Stimulated activated CD4-positive, alpha-beta T cell treated with anti-CD3 and anti-CD28 coated beads, Interleukin-15, amount 100 ng/mL, for 48 hours (primary cell): ENCODE measurements at regions not wholly inside any gene's neighbourhood (a gene's known extent, or its start where the extent isn't known, plus 50 kb on each side); places are given as distances from the start of the nearest gene placed in this dataset.
"Not testable (repeated sequence)": the region's sequence is repeated elsewhere in the genome, so short reads cannot be mapped to it uniquely, and the experiment has no call there.

Experiments used
- DNase-seq, 2 donors: peaks; one replicate each; pipeline ENCODE4 v3.0.0-alpha.2; 2020; ENCODE audit warnings: low read depth in 2 of 2

DNA sequence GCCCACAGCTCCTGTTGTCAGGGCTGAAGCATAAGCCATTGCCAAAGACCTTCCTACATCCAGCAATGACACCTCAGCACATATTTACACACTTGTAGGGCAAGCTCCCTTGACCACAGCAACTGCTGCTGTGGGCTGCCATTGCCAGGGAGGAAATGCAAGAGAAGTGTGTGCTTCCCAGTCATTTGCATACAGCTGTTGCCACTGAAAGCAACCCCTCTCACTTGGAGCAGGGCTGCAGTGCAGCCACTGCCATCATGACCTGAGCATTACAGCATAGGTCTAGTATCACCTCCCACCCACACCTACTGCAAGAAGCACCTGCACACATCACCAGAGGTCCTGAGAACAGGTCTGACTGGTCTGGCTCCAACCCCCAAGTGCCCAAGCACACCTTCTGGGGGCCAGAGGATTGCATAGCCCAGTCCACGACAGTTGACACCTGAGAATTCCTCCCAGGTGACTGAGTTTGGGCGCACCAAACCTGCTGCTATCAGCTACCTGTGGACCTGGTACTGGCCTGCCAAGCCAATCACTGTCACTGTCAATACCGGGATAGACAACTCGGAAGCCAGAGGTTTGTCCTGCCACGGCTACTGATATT, 636.5 kb upstream of the SLIT2 start:
- no peak for DNase-seq

DNA sequence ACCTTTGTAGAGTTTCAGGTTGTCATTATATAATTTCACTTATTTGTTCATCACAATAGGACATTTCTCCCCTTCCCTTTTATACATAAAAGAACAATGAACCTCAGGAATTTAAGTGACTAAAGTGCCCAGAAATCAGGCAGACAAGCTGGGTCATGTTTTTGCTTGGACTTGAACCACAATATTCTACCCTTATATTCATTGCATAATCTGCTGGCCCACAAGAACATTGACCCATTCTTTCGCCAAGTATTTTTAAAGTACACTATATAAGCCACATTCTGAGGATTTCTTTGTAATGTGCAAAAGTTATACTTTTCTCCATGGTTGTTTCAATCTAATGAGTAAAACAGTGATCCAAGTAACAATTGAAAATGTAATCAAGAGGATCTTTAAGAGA, 637.5 kb upstream of the SLIT2 start:
- DNase-seq = no peak

DNA sequence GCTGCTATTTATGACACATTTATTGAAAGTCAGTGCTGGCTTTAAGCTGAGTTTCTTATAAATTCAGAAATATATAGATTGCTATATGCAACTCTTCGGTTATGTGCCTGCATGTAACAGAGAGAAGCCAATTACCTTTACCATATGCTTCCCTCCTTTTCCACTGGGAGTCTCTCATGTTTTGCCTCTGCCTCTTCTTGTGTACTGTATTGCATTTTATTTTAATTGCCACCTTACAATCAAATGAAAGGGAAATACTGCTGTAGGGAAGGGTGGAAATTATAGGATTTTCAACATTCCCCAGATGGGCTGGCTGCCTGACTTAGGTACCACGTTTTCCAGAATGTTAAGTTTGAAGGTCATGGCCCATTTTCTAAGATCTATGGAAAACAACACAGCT, 655.4 kb upstream of the SLIT2 start:
- DNase-seq = no peak

DNA sequence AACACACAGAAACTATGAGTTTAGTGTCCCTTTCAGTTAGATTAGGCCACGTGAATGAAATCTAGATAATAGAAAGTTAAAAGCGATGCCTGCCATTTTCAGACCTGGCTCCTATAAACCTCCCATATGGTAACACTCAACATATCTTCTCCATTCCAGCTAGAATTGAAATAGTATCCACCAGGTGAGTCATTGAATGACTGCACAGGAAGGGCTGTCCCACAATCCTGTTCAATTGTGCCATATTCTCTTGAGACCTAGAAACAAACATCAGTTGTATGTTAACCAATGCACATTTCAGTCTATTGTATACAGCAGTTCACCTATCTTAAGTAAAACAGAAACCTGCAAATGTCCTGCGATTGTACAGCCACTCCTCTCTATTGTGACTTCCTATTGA, 659.3 kb upstream of the SLIT2 start:
- DNase-seq = no peak

DNA sequence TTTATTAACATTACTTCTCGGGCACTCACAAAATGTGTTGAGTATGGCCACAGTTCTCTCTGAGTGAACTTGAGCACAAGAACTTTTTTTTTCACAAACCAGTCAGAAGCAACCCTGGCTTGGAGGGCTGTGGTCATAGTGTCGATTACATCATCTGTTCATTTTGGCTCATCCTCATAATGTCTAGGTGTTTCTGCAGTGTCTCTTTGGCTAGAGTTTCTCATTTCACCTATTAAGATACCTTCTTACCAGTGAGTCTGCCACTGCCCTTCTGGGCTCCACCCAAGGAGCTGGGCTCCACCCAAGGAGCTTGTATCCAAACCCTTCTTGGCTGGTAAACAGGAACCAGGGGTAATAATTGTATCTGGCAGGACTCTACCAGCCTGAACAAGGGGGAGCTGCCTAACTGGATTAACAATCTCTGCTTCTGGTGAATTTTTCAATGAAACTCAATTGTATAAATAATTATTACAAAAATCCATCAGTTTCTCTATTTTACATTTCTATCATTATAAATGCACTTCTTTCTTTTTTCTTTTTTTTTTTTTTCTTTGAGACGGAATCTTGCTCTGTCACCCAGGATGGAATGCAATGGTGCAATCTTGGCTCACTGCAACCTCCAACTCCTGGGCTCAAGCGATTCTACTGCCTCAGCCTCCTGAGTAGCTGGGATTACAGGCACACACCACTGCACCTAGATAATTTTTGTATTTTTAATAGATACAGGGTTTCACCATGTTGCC, 667.7 kb upstream of the SLIT2 start:
- DNase-seq = no peak

DNA sequence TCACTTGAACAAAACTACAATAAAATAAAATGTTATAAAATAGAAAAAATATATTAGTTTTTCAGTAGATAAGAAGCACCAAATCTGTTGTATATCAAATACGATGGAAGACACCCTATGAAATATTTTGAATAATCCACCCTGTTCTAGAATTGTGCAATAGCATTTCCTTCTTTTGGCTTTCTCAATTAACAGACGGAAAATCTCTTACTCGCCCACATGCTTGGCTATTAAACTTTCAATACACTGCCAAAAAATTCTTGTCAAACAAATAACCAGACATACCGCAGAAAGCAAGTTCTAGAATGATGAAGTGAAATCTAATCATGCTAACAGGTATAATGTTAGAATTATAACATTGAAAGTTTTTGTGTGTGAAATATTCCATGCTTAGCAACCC, 671.6 kb upstream of the SLIT2 start:
- DNase-seq = no peak

DNA sequence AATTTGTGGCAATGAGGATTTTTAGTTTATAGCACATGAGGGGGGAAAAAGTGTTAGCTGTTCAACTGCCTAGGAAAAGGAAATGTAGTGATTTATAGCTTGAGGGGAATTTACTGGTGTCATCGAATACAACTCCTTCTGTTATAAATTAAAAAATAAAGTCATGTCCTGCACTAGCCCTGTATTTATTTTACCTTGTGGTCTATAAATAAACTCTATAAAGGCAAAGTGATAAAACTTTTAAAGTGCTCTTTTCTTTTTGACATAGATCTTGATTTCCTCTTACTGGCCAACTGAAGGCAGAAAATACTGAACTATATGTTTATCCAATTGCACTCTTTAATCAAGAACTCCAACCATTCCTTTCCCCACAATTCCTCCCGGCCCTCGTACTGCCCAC, 672.1 kb upstream of the SLIT2 start:
- DNase-seq = no peak

DNA sequence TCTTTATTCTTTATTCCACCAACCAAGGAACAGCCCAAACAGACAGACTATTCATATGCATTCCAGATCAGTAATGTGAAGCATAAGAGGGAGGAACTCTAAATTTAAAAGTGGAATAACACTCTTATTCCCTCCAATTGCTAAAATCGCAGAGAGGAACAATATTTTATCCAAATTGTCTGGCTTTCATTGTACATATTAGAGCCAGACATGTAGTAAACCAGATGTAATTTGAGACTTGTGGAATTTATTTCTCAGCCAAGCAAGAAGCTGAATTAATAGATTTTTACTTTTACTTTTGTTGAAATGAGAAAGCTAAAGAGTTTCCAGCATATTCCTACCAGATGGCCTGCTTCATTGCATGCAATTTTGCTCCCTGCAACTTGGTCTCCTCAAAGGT, 674.6 kb upstream of the SLIT2 start:
- DNase-seq = no peak

DNA sequence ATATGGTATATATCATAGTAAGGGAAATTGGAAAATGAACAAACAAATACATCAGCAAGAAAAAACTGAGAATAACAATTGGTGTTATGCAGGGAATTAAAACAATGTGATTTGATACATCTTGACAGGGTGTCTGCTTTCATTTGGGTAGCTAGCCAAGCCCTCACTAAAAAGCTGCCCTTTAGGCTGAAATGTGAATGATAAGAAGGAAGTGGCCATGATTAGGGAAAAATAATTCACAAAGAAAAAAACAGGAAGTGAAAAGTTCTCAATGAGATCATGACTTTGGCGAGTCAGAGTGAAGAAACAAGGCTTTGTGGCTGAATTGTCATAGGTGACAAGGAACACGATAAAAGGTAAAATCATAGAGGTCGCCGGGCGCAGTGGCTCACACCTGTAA, 675.8 kb upstream of the SLIT2 start:
- no peak for DNase-seq

DNA sequence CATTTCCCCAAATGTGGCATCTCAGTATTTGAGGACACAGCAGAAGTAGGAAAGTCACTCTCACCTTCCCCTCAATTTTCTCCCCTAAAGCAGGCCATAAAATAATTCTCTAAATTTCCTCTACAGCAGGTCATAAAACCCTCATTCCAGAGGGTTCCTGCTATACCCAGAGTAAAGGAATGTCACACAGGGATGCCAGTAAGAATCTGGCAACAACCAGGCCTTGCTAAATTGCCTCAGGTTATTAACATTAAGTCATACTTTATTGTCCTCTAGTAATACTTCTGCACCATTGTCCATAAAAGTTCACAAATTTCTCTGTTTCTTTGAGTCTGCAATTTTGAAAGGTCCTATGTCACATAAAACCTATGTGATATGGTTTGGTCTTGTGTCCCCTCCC, 685.7 kb upstream of the SLIT2 start:
- no peak for DNase-seq

DNA sequence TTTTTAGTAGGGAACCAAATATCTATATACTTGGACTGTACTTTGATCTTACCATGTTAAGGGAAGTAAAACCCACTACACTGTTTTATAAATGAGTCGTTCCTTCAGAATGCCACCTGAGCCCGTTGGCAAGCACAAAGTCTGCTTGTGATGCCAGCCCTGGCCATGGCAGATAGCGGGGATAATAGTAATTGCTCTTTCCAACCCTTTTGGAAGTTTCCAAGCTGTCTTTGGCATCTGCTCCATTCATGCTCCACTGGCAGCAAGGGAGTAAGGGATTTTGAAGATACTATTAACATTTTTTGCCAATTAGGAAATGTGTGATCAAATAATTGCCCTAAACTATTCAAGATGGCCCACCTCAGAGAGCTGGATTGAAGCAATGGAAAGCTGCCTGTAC, 689.2 kb upstream of the SLIT2 start:
- no peak for DNase-seq

DNA sequence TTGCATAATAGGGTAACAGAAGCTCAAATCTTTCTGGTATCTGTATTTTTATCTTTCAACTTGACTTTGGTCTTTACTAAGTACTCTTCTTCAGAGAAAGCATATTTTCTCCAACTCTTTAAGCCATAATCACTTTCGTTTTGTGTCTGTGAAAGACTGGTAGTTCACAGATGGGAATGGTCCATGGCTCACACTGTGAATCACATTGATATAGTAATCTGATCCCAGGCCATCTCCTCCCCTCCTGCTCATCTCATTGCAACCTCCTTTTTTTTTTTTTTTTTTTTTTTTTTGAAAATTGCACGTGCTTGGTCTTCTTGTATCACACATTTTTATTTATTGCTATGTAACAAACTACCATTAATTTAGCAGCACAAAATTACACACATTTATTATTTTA, 694.5 kb upstream of the SLIT2 start:
- no peak for DNase-seq

DNA sequence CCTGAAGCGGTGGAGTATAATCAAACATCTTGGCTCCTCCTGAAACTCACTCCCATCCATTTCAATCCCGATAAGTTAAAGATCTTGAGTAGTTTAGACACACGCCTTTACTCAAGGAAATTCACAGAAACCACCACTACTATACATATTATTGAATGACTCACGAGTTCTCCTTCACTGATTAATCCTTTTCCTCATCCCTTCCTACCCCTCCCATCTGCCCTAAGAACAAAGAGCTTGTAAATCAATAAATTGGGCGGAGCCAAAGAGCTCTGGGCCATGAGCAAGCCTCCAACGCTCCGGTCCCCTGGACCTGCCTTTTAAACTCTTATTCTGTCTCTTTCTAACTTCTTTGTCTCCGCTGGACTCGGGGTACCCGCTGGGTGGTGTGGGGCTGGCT, 695.4 kb upstream of the SLIT2 start:
- DNase-seq = not testable (repeated sequence)

DNA sequence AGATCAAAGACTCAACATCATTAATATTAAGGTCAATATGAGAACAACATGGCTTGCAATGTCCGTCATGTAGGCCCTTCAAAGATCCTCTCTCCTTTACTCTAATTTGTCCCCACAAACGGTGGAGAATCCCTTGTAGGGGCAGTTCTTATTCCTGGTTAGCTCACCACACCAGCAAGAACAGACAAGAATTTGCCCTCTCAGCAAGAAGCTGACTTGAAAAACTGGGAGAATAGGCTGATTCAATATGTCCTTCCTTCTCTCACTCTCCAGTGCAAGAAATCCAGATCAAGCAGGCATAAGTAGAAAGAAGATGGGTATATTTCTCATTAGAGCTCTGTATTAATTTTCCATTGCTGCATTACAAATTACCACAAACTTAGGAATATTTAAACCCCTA, 704.2 kb upstream of the SLIT2 start:
- DNase-seq = no peak

DNA sequence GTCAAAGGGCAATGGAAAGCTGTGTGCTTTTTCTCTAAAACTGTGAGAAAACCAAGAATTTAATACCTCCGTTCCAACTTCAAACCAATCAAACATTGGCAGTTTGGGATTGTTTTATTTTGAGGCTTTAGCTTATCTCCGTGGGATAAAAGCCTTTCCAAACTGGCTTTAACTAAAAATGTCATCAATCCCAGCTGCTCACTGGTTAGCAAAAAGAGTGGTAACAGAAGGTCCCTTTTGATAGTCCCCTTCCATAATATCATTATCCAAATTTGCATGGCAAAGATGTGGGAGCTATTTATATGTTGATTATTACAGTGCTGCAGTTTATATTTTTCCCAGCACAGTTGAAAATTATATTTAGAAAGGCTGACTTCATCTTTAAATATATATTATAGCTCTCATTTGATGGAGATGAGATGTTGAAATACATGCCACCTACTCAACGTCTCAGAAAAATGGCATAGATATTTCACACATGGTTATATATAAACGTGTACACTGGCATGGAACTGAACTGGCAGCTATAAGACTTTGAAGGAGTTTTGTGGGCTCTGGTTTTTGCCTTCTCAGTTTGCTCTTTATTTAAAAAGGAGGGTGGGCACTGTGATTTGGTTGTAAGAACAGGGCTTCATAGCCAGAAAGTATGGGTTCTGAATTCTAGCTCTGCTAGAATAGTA, 707.1 kb upstream of the SLIT2 start:
- no peak for DNase-seq

DNA sequence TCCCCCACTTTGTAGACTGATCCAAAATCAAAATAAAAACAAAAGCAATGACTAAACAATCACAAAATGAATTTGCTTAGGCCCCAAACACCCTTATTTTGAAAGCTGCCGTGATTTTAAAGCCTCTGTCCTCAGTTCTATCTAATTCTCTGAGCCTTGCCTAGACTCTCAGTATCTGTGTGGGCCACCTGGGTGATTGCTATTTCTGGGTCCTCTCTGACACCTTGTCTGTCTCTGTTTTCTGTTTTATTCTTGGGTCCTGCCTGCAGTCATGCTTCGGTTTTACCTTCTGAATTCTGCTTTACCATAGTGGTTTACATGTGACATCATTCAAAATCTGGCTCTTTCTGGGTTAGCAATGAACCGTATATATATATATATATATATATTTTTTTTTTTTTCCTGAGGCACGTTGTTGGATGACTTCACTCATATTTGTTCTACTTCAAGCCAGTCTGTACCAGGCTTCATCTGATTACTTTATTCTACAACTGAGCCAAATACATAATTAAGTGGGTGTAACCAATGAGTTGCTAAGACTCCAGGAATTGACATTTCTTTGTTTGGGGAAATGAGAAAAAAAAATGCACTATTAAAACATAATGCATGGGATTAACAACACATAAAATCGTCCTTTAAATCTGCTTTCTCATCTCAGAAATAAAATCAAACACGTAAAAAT, 710.7 kb upstream of the SLIT2 start:
- no peak for DNase-seq

DNA sequence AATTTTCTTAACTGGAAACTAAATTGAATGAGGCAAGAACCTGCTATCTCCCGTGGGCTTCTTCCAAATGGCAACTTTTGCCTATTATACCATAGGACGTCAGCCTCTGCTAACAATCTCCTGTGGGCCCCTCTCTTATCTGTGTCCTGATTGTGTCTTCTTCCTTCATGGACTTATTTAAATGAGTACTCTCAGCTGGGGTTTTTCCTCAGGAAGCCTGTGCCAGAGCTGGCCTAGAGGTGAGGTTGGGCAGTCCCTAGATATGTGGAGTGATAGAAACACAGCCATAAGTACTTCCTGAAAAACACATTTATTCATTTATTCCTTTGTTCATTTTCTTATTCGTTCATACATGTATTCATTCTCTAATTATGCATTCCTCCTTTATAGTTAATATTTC, 712.5 kb upstream of the SLIT2 start:
- DNase-seq = no peak

DNA sequence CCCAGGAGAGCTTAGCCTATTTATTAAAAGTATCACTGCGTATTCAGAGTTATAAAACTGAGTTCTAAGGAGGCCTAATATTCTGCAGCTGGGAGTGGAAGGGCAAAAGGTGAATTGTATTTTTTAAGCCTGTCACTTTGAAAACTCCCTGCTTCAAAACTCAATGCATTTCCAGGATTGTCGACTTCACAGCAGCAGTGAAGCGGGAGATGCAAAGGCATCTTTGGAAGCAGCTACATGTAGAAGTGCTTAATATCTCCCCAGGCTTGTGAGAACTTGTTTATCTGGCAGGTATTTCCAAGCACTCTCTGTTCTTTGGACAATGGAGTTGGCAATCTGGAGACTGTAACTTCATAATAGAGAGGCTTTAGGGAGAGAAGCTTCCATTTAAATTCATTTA, 717.5 kb upstream of the SLIT2 start:
- no peak for DNase-seq

DNA sequence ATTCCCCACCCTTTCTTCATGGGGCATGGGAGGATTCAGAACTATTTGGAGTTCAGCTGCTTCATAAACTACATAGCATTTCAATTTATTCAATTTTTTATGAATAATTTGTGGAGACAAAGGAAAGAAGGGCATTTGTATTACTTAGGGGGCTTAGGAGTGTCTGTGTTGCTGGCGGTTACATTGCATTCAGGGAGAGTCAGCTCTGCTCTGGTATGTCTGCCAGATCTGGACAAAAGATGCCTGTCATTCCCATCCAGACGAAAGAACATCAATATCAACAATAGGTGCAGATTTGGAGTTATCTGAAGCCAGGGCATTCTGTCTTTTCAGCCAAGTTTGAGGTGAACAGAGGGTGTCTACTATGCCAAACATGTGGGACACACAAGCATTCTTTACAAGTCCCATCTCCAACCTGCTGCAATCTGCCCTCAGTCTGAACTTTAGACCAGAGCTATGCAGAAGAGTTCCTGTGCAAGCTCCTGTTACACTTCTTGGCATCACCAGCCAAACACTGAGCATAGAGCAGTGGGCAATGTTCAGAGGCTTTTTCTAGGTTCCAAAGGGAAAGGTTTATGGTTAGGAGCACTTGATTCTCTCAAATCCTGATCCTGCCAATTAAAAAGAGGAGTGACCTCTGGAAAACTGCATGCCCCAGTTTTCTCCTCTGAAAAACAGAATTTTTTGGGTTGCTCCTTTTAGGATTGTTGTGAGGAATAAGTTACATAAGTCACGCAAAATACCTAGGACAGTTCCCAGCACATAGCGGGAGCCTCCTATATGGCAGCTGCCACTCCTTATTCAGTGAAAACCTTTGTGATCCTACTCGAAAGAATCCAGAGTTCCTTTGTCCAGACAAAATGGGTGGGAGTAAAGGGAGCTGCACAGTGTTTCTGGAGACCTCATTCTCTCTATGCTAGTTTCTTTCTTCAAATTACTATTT, 719.5 kb upstream of the SLIT2 start:
- no peak for DNase-seq

DNA sequence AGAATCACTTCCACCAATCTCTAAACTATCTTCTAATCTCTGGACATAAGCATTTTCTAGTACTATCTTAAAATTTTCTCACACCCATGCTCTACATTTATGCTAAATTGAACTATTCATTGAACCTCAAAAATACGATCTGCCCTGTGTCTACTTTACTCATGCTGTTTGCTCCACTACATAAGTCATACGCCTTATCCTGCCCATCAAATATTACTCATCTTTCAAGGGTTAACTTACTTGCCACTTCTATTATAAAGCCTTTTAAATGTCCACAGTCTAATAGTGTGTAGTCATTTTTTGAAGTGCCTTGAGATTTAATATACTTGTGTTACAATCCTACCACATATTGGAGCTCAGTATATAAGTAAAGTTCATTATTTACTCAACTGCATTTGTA, 727.7 kb upstream of the SLIT2 start:
- no peak for DNase-seq

DNA sequence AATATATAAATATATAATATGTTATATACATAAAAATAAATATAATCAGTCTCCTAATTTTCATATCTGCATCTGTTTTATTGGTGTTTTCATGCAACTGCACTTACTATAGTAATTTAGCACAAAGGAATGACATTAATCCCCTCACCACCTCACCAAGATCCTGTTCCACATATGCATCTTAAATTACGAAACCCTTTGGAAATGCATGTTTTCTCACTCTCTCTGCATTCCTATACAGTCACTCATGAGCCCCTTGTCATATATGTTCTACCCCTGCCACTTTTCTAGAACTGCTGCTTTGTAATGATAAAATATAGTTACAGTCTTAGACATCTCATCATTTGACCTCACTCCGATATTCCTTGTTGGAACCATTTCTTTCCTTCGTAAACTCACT, 728.7 kb upstream of the SLIT2 start:
- DNase-seq = no peak
